ENCODE measurements at regions not wholly inside any gene's neighbourhood (a gene's known extent, or its start where the extent isn't known, plus 50 kb on each side); places are given as distances from the start of the nearest gene placed in this dataset.

DNA sequence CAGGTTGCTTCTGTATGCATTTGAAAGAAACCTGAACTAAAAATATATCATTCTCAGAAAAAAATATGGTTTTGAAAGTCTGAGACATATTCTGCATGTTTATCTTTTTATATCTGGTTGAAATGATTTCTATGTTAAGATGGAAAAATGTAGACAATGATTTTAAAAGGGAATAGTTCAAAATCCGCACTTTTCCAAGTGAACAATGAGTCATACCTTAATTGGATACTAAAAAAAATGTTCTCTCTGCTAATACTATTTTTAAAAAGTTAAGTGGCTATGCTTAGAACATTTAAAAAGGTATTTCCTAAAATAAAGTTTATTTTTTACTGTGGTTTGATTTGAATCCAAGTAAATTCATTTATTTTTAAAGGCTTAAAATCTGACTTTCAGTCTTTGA, 801.4 kb downstream of the SLITRK6 start:
- RAD21 ChIA-PET (ENCODE audit: low non-redundant PET in 1 of 2, low total read pairs in 2 of 2, uncharacterized antibody in 2 of 2, unreplicated experiment in 2 of 2), result no interaction called here
- H4K20me1 ChIP-seq (ENCODE audit: insufficient read depth), result no peaks in the 10 kb centered on the region
- H3K36me3 ChIP-seq (ENCODE audit: control insufficient read depth in 1 of 2, insufficient read depth in 2 of 2, low read length in 2 of 2), result no peaks in the 10 kb centered on the region
- H3K9ac ChIP-seq (ENCODE audit: low read length), result no peak overlapping the region
- no peaks in the 10 kb centered on the region for H3K9me2 ChIP-seq (ENCODE audit: insufficient read depth)
- H3K4me1 ChIP-seq (ENCODE audit: control insufficient read depth in 1 of 2, insufficient read depth in 2 of 2, low read length in 2 of 2), result no peaks in the 10 kb centered on the region
- CTCF ChIA-PET, result no interaction called here
- POLR2A ChIA-PET, result no interaction called here
- H3K4me3 ChIP-seq (replicated peaks in 1 of 2; ENCODE audit: low read depth in 1 of 2, low read length in 2 of 2), result no peak overlapping the region
- no peak overlapping the region for H3K4me2 ChIP-seq (ENCODE audit: low read length)
- H3K9me3 ChIP-seq (ENCODE audit: control insufficient read depth in 1 of 2, insufficient read depth in 1 of 2, low read depth in 1 of 2, low read length in 2 of 2), result no peaks in the 10 kb centered on the region; a peak in 1 of 4 replicates
- no peak overlapping the region for H2AFZ ChIP-seq (ENCODE audit: low read depth, low read length, poor library complexity, severe bottlenecking)
- BruUV-seq (replicated peaks), result no TSS peak
- no peaks in the 10 kb centered on the region for H3K27me3 ChIP-seq (ENCODE audit: insufficient read depth, low read length)
- intact Hi-C loops (cut with micrococcal nuclease), result no loop called here
- no peaks in the 10 kb centered on the region for H3K79me2 ChIP-seq (ENCODE audit: insufficient read depth, low read length)
- DNase-seq (ENCODE audit: low read depth, low spot score) (no peak), ATAC-seq (no peak)
- H3K27ac ChIP-seq (ENCODE audit: low read depth, low read length), result no peak overlapping the region
- no peak for TF ChIP-seq TCF7L2 (IDR thresholded peaks at IDR 0.05; ENCODE audit: borderline replicate concordance, extremely low read depth, insufficient read depth, insufficient read length)
- TF ChIP-seq FOSL1 (IDR thresholded peaks at IDR 0.05; ENCODE audit: low read depth), result no peak
- TF ChIP-seq EZH2phosphoT487 (IDR thresholded peaks at IDR 0.05; ENCODE audit: borderline replicate concordance), result no peak
- no peak for TF ChIP-seq JUND (IDR thresholded peaks at IDR 0.05)
- TF ChIP-seq, protein P1, sequence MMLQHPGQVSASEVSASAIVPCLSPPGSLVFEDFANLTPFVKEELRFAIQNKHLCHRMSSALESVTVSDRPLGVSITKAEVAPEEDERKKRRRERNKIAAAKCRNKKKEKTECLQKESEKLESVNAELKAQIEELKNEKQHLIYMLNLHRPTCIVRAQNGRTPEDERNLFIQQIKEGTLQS (IDR thresholded peaks at IDR 0.05), result no peak
- TF ChIP-seq ZFX (IDR thresholded peaks at IDR 0.05), result no peak
- TF ChIP-seq, protein P2, sequence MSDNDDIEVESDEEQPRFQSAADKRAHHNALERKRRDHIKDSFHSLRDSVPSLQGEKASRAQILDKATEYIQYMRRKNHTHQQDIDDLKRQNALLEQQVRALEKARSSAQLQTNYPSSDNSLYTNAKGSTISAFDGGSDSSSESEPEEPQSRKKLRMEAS (IDR thresholded peaks at IDR 0.05), result no peak
- no peak for TF ChIP-seq EGR1 (IDR thresholded peaks at IDR 0.05; ENCODE audit: low read depth)

DNA sequence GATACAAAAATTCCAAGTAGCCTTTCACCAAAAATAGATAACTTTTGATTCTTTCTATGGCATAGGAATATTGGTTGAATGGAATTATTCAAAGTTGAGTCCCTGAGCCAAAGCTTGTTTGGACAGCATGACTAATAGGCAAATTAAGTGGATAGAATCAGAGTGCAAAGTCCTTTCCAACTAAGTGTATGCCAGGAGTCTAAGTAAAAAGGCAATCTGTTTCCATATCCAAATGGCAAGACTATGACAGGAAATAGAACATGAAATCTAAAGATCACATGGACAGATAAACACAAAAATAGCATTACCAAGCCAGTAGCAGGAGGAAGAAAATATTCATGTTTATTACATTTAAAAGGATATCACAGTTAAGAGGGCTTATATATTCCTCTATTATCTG, 804.6 kb downstream of the SLITRK6 start:
- ChIA-PET RAD21 (ENCODE audit: low non-redundant PET in 1 of 2, low total read pairs in 2 of 2, uncharacterized antibody in 2 of 2, unreplicated experiment in 2 of 2) (no interaction called here), CTCF (no interaction called here), POLR2A (no interaction called here)
- DNase-seq (ENCODE audit: low read depth, low spot score) (no peak), ATAC-seq (no peak)
- BruUV-seq (replicated peaks), result no TSS peak
- Histone ChIP-seq H3K79me2 (ENCODE audit: insufficient read depth, low read length) (no peaks in the 10 kb centered on the region), H3K4me2 (ENCODE audit: low read length) (no peak overlapping the region), H3K4me3 (replicated peaks in 1 of 2; ENCODE audit: low read depth in 1 of 2, low read length in 2 of 2) (no peak overlapping the region), H2AFZ (ENCODE audit: low read depth, low read length, poor library complexity, severe bottlenecking) (no peak overlapping the region), H3K36me3 (ENCODE audit: control insufficient read depth in 1 of 2, insufficient read depth in 2 of 2, low read length in 2 of 2) (no peaks in the 10 kb centered on the region), H3K27ac (ENCODE audit: low read depth, low read length) (no peak overlapping the region), H4K20me1 (ENCODE audit: insufficient read depth) (no peaks in the 10 kb centered on the region), H3K4me1 (ENCODE audit: control insufficient read depth in 1 of 2, insufficient read depth in 2 of 2, low read length in 2 of 2) (no peaks in the 10 kb centered on the region), H3K9me3 (ENCODE audit: control insufficient read depth in 1 of 2, insufficient read depth in 1 of 2, low read depth in 1 of 2, low read length in 2 of 2) (no peaks in the 10 kb centered on the region; a peak in 1 of 4 replicates), H3K9me2 (ENCODE audit: insufficient read depth) (no peaks in the 10 kb centered on the region), H3K27me3 (ENCODE audit: insufficient read depth, low read length) (no peaks in the 10 kb centered on the region), H3K9ac (ENCODE audit: low read length) (no peak overlapping the region)
- TF ChIP-seq TCF7L2 (IDR thresholded peaks at IDR 0.05; ENCODE audit: borderline replicate concordance, extremely low read depth, insufficient read depth, insufficient read length), result no peak
- no peak for TF ChIP-seq EGR1 (IDR thresholded peaks at IDR 0.05; ENCODE audit: low read depth)
- no peak for TF ChIP-seq SP1 (IDR thresholded peaks at IDR 0.05; ENCODE audit: low read depth)
- no peak for TF ChIP-seq POLR2A (IDR thresholded peaks at IDR 0.05; ENCODE audit: borderline replicate concordance, extremely low read depth, insufficient read depth, insufficient read length)
- no peak for TF ChIP-seq EZH2 (IDR thresholded peaks at IDR 0.05)
- no peak for TF ChIP-seq JUND (IDR thresholded peaks at IDR 0.05)
- TF ChIP-seq CEBPB (IDR thresholded peaks at IDR 0.05; ENCODE audit: low read depth), result no peak
- no peak for TF ChIP-seq ZNF274 (IDR thresholded peaks at IDR 0.05; ENCODE audit: low read depth, low read length)
- TF ChIP-seq SRF (IDR thresholded peaks at IDR 0.05; ENCODE audit: low read depth), result no peak
- no peak for TF ChIP-seq RAD21 (IDR thresholded peaks at IDR 0.05; ENCODE audit: low read depth)
- TF ChIP-seq ELF1 (IDR thresholded peaks at IDR 0.05; ENCODE audit: borderline replicate concordance, low read depth), result no peak
- TF ChIP-seq POLR2AphosphoS5 (IDR thresholded peaks at IDR 0.05; ENCODE audit: low read depth, low read length), result no peak
- TF ChIP-seq, protein P1 (IDR thresholded peaks at IDR 0.05), result no peak
- TF ChIP-seq, protein P2 (IDR thresholded peaks at IDR 0.05), result no peak
- no peak for TF ChIP-seq FOSL1 (IDR thresholded peaks at IDR 0.05; ENCODE audit: low read depth)
- TF ChIP-seq ZFX (IDR thresholded peaks at IDR 0.05), result no peak
- no peak for TF ChIP-seq YY1 (IDR thresholded peaks at IDR 0.05; ENCODE audit: extremely low read depth, insufficient replicate concordance, low read depth, low read length)
- no peak for TF ChIP-seq EZH2phosphoT487 (IDR thresholded peaks at IDR 0.05; ENCODE audit: borderline replicate concordance)
- intact Hi-C loops (cut with micrococcal nuclease), result no loop called here

Measured in HCT116 (cell line).